Activated CD4-positive, alpha-beta T cell treated with anti-CD3 and anti-CD28 coated beads, Interleukin-2, amount 50 U/mL, for 1 hour (primary cell): ENCODE measurements at regions not wholly inside any gene's neighbourhood (a gene's known extent, or its start where the extent isn't known, plus 50 kb on each side); places are given as distances from the start of the nearest gene placed in this dataset.
"Not testable (repeated sequence)": the region's sequence is repeated elsewhere in the genome, so short reads cannot be mapped to it uniquely, and the experiment has no call there.

ENCODE experiments used
- DNase-seq: peaks from one replicate; pipeline ENCODE4 v3.0.0-alpha.2; 2020

DNA sequence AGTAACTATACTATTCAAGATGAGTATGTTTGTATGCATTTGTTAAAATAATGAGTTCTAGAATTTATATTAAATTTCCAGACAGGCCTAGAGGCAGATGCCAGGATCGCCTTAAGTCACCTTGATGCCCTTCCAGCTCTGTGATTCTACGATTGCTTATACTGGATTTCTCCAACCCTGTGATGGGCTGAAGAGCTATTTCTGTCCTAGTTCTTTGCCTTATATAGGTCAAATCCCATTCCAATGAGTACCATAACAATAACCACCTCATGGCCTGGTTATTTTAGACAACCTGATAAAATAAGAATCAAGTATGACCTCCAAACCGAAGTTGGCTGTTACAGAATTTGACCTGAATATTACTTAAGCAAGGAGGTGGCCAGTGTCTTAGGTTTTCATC, 79.8 kb upstream of the BLID start:
- no peak for DNase-seq

DNA sequence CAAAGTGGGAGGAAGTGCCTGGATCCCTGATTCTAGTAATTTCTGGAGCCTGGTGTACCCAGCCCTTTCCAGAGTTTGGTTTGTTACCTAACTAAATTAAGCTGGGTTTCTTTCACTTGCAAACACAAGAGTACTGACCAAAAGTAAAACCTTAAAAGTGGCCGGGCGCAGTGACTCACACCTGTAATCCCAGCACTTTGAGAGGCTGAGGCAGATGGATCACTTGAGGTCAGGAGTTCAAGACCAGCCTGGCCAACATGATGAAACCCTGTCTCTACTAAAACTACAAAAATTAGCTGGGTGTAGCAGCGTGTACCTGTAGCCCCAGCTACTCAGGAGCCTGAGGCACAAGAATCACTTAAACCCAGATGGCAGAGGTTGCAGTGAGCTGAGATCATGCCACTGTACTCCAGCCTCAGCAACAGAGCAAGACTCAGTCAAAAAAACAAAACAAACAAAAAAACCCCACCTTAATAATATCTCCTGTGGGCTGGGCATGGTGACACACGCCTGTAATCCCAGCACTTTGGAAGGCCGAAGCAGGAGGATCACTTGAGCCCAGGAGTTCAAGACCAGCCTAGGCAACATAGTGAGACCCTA, 78.0 kb upstream of the BLID start:
- not testable (repeated sequence) for DNase-seq

- no peak for DNase-seq
Observed at GRCh38 chr11:122193457-122193856, 77.4 kb upstream of the BLID start.

DNA sequence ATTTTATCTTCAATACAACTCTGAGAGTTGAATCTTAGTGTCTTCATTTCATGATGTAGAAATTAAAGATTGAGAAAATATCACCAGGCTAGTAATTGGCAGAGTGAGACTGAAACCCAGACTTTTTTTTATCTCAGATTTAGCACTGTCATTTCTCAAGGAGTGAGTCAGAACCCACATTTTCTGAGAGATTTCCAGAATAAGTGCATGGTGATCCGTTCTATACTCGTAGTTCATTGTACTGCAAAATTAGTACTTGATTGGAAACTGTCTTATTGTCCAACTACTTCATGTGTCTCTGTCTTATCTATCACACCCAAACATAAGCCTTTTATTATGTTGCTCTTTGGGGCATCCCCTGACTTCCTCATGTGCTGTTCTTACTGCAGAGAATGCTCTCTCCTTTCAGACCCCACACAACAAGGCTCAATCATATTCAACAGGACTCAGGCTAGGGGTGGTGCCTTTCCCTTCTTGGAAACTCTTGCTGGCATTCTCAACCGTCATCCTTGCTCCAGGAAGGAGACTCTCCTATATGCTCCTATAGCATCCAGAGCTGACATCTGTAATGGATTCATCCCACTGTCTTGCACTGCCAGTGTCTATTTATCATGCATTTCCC, 76.7 kb upstream of the BLID start:
- no peak for DNase-seq

DNA sequence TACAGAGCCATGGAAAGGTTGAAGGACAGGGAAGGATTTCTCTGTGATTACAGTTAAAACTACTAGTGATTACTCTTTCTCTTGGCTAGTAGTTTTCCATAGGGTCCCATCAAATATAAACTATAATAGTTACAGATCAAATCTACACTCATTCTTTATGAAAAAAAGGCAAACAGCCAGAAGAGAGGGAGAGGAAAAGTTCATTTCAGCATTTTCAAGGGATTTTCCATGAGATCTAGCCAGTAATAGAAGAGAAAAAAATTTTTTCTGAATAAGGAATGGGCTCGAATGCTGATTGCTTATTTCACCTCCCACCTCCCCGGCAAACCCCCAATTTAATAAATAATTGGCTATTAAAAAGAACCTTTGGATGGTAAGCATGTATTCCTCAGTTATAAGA, 74.8 kb upstream of the BLID start:
- DNase-seq = no peak

- no peak for DNase-seq
Observed at GRCh38 chr11:122189229-122189628, 73.2 kb upstream of the BLID start.

DNA sequence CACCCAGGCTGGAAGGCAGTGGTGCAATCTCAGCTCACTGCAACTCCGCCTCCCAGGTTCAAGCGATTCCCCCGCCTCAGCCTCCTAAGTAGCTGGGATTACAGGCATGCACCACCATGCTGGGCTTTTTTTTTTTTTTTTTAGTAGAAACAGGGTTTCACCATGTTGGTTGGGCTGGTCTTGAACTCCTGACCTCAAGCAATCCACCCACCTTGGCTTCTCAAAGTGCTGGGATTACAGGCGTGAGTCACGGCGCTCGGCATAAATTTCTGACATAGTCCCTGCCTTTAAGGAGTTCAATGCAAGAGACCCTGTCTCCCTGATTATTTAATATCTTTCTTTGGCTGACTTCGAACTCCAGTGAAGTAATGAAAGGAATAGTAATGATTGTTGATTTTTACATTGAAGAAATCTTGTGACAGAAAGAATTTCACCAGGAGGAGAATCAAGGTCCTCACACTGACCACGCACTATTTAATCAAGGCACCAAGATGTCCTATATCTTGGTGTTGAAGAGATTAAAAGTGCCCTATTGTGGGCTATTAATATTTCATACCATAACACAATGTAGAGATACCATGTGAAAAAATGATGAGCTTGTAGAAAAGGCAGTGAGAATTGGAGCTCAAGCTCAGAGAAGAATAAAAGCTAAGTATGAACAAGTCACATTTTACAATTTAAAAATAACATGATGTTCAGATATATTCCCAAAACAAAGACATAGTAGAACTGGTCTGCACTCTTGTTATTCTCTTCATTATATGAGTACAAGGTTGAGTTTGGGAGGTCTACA, 71.6 kb upstream of the BLID start:
- no peak for DNase-seq

GRCh38 chr11:122186439-122187080, 70.5 kb upstream of the BLID start:
- DNase-seq = no peak

GRCh38 chr11:122183933-122184332, 67.9 kb upstream of the BLID start:
- no peak for DNase-seq

DNA sequence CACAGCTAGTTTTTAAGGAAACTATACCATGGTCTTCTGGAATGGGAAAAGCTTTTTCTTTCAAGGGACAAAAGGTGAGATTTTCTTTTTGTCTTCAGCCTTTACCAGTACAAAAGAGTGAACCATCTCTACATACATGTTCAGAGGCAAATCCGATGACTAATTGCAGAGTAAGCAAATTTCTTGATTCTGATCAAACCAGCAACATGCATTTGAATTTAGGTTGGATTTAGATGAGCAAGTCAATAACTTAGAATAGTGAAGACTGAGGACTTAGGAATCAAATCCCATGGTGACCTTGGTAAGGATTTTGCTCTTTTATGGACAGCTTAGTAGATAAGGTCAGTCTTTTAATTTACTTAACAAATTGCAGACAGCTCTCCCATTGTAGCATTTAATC, 65.9 kb upstream of the BLID start:
- no peak for DNase-seq

GRCh38 chr11:122181372-122181771, 65.4 kb upstream of the BLID start:
- DNase-seq = no peak

DNA sequence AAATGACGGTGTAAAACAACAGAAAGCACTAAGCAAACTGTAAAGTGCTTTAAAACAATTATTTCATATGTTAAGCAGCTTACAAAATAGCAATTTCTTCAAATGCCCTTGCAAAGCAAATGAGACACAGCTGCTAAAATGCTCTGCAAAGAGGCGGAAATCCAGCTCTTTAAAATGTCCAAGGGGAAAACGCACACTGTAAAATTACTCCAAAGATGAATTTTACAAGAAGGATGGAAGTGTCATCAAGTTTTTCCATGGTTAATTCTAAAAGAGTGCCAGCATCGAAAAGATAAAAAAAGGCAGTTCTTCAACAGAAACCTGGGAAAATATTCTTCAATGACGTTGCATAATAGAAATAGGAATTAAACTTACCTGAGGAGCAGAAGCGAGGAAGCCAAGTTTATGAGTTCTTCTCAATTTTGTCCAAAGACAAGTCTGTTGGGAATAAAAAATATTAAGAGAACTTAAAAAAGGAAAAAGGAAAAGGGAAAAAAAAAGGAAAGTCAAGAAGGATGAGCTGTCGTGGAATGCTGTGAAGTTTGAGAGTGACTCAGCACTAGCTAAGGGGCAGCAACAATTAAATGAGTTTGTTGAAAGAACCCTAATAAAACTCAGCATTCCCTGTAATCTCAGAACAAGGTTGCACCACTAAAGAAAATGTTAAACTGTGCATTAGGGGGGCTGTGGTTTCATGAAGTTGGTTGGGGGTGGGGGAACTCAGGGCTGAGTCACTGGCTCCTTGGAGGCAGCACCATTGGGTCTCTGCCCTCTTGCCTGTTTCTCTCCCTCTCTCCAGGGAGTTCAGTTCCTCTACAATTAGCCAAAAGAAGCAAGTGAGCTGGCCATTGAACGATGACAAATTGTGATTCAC, 64.2 kb upstream of the BLID start:
- no peak for DNase-seq

GRCh38 chr11:122178795-122179194, 62.8 kb upstream of the BLID start:
- DNase-seq = no peak

DNA sequence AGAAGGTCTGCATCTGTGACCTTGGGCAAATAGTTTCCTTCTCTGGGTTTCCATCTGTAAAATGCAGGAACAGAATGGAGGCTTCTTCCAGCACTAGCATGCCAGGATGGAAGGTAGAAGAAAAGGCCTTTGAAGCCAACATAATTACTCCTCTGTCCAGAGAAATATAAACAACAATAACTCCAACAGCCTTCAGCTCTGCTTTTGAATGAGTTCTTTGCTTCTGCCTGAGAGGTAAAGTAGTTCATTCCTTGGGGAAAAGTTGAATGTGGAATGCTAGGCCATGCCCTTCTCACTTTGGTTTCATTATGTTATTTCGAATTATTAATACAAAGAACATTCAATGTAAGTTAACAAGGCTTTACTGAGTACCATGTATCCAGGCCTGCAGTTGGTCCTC, 61.2 kb upstream of the BLID start:
- DNase-seq = no peak

GRCh38 chr11:122176651-122177050, 60.6 kb upstream of the BLID start:
- no peak for DNase-seq

DNA sequence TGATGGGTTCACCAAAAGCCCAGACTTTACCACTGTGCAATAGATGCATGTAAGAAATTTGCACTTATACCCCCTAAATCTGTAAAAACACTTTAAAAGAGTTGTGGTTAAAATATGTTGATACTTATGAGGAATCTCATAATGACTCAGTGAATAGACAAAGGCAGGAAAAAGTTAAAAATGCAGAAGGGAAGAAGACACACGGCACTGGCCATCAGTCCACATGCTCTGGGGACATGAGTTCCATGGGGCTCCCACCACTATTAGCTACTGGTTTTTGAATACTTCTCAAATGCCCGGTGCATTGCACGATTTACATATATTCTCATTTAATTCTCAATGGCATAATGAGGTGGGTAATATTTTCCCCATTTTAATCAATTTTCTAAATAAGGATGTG, 59.3 kb upstream of the BLID start:
- no peak for DNase-seq

- no peak for DNase-seq
Observed at GRCh38 chr11:122173587-122173986, 57.6 kb upstream of the BLID start.

DNA sequence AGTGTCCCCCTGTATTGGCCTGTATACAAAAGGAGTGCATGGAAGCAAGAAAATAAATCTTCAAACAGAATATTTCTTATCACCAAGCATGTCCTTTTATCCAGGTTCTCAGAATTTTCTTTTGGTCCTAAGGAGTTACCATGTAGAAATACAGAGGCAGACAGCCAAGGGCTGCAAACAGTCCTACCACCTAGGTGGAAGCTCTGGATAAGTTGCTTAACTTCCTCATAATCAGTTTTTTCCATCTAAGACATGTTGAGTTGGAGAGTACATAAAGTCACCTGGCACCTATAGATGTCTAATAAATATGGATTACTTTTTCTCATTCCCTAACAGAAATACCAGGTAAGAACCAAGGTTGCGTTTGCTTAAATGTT, 57.0 kb upstream of the BLID start:
- DNase-seq = no peak

DNA sequence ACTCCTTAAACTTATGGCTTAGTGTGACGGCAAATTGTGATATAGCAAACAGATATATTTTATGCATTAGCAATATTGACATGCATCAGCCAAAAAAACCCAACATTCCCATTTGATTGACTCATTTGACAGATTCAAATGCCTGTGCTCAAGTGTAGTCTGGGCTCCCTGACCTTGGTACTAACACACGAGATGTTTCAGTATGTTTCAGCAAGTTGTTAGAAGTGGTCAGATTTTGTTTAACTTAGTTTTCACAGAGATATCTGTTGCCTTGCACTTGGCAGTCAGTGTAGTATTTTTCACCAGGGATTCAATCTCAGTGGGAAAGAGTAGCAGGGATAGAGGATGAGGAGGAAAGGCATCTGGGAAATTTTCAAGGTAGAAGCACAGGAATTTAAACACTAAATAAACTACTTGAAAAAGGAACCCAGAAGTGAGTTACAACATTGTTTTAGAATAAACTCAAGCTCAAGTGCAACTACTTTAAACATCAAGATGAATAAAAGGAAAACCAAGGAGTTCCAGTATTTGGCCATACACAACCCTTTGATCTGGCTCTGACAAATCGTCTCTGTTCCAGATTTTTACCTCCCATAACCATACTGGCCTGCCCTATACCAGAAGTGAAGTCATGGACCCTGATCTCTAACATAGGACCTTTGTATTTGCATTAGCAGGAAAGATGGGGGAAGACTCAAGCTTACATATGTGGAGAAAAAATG, 56.5 kb upstream of the BLID start:
- no peak for DNase-seq

- DNase-seq = no peak
Observed at GRCh38 chr11:122170815-122171475, 54.9 kb upstream of the BLID start.

GRCh38 chr11:122168218-122168617, 52.2 kb upstream of the BLID start:
- DNase-seq = no peak

GRCh38 chr11:122167100-122167499, 51.1 kb upstream of the BLID start:
- DNase-seq = no peak
